AG04450 (cell line): ENCODE measurements at regions not wholly inside any gene's neighbourhood (a gene's known extent, or its start where the extent isn't known, plus 50 kb on each side); places are given as distances from the start of the nearest gene placed in this dataset.

Experiments used
- CTCF ChIA-PET: fragments of 300-600, 350-600 bp; formaldehyde crosslinking; extraction: SDS; loops from one replicate; lab custom pipeline; 2022; ENCODE audit warnings: antibody characterized with exemption, inconsistent platforms; lab: Charles Lee
- POLR2A ChIA-PET: fragments of 350-600 bp; formaldehyde crosslinking; extraction: SDS; loops from one replicate; lab custom pipeline; 2021; ENCODE audit warnings: antibody characterized with exemption, inconsistent platforms; lab: Yijun Ruan, JAX
- DNase-seq: peaks from one replicate; pipeline ENCODE4 v3.0.0-alpha.2; 2011; ENCODE audit warnings: low read depth, low spot score
- H3K27ac ChIP-seq: one replicate; pipeline ENCODE4 v1.5.1; 2012; ENCODE audit warnings: low read depth, low read length, control low read depth
- H3K27me3 ChIP-seq: one replicate; pipeline ENCODE4 v1.6.0; 2012; ENCODE audit warnings: low read length; ENCODE audit not compliant: control insufficient read depth, insufficient read depth
- H3K4me3 ChIP-seq: 2 replicates; pipeline ENCODE4 v1.5.1; 2011; ENCODE audit warnings: mild to moderate bottlenecking, low read depth, low read length, control low read depth
- H3K9me3 ChIP-seq: 2 replicates; pipeline ENCODE4 v1.5.1; 2012; ENCODE audit warnings: low read length; ENCODE audit not compliant: control insufficient read depth, insufficient read depth
- CTCF ChIP-seq: IDR thresholded peaks from 2 replicates; pipeline ENCODE4 v1.5.1; 2011; ENCODE audit warnings: low read depth, low read length, control low read depth, inconsistent platforms

GRCh38 chr4:163654621-163655020, 160.1 kb downstream of the TMA16 start:
- POLR2A ChIA-PET, result no interaction called here
- TF ChIP-seq CTCF, result no peak

GRCh38 chr4:163660636-163661035, 166.1 kb downstream of the TMA16 start:
- H3K27ac ChIP-seq, result no peak overlapping the region
- no peaks in the 10 kb centered on the region for H3K9me3 ChIP-seq
- DNase-seq, result no peak
- TF ChIP-seq CTCF, result no peak
- ChIA-PET CTCF (interaction anchor here (2.0 kb wide), 1 partner anchor 20 kb away, joined by 6 read pairs; no protein-coding TSS in a partner anchor), POLR2A (no interaction called here)
- no peak overlapping the region for H3K4me3 ChIP-seq
- H3K27me3 ChIP-seq, result no peaks in the 10 kb centered on the region

More at GRCh38 chr4:163654621-163655020, 160.1 kb downstream of the TMA16 start:
- no peak overlapping the region for H3K4me3 ChIP-seq
- DNase-seq, result no peak
- H3K9me3 ChIP-seq, result no peaks in the 10 kb centered on the region
- no peaks in the 10 kb centered on the region for H3K27me3 ChIP-seq
- CTCF ChIA-PET, result no interaction called here
- no peak overlapping the region for H3K27ac ChIP-seq

- no peak overlapping the region for H3K27ac ChIP-seq
- H3K27me3 ChIP-seq, result no peaks in the 10 kb centered on the region
- CTCF ChIA-PET, result interaction anchor here (0.6 to 1.2 kb wide), 3 partner anchors 16 to 354 kb away, joined by 3 to 5 read pairs (median 4); no protein-coding TSS in a partner anchor
- POLR2A ChIA-PET, result no interaction called here
- DNase-seq, result no peak
- no peak overlapping the region for H3K4me3 ChIP-seq
- TF ChIP-seq CTCF, result no peak
- H3K9me3 ChIP-seq, result no peaks in the 10 kb centered on the region
Measured at GRCh38 chr4:163662768-163663167, 168.3 kb downstream of the TMA16 start.

- DNase-seq, result no peak
- CTCF ChIA-PET, result interaction anchor here (0.7 to 1.2 kb wide), 2 partner anchors 15 to 1985 kb away, joined by 4 to 6 read pairs; no protein-coding TSS in a partner anchor
- H3K27ac ChIP-seq, result no peak overlapping the region
- TF ChIP-seq CTCF, result no peak
- H3K27me3 ChIP-seq, result no peaks in the 10 kb centered on the region
- POLR2A ChIA-PET, result no interaction called here
- H3K4me3 ChIP-seq, result no peak overlapping the region
- H3K9me3 ChIP-seq, result no peaks in the 10 kb centered on the region
Measured at GRCh38 chr4:163663454-163664225, 169.2 kb downstream of the TMA16 start.

- DNase-seq, result no peak
- no peak overlapping the region for H3K4me3 ChIP-seq
- ChIA-PET POLR2A (no interaction called here), CTCF (interaction anchor here (0.6 kb wide), 1 partner anchor 9 kb away, joined by 3 read pairs; no protein-coding TSS in a partner anchor)
- H3K9me3 ChIP-seq, result no peaks in the 10 kb centered on the region
- H3K27ac ChIP-seq, result no peak overlapping the region
- H3K27me3 ChIP-seq, result no peaks in the 10 kb centered on the region
- no peak for TF ChIP-seq CTCF
Measured at GRCh38 chr4:163665101-163665500, 170.6 kb downstream of the TMA16 start.
